ENCODE measurements at regions not wholly inside any gene's neighbourhood (a gene's known extent, or its start where the extent isn't known, plus 50 kb on each side); places are given as distances from the start of the nearest gene placed in this dataset.

DNA sequence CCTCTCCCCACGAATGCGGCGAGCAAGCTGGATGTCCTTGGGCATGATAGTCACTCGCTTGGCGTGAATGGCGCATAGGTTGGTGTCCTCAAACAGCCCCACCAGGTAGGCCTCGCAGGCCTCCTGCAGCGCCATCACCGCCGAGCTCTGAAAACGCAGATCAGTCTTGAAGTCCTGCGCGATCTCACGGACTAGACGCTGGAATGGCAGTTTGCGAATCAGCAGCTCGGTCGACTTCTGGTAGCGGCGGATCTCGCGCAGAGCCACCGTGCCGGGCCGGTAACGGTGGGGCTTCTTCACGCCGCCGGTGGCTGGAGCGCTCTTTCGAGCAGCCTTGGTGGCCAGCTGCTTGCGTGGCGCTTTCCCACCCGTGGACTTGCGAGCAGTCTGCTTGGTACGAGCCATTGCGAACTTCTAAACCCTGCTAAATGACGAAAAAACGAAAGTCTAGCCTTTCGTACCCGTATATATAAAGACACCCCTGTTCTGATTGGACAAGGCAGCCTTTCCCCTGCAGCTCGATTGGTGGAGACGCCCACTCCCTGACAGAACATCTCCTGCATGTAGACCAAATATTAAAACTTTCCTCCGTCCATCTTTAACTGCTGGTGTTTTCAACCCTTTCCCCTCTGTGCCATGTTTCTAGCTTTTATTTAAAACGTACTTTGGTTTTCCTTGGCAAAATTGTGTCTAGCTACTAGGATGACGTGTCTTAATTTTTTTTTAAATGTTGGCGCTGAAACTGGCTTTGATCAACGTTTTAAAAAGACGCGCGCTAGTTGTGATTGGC is 109.8 kb downstream of the HFE start:
- DNase-seq (ENCODE audit: low spot score) = peak; percentile 92

GRCh38 chr6:26197636-26197932 is 110.4 kb downstream of the HFE start:
- DNase-seq (ENCODE audit: low spot score) = no peak

GRCh38 chr6:26197933-26198721 is 110.9 kb downstream of the HFE start:
- peak; percentile 79 for DNase-seq (ENCODE audit: low spot score)

GRCh38 chr6:26198722-26199056 is 111.5 kb downstream of the HFE start:
- DNase-seq (ENCODE audit: low spot score) = peak; percentile 69

DNA sequence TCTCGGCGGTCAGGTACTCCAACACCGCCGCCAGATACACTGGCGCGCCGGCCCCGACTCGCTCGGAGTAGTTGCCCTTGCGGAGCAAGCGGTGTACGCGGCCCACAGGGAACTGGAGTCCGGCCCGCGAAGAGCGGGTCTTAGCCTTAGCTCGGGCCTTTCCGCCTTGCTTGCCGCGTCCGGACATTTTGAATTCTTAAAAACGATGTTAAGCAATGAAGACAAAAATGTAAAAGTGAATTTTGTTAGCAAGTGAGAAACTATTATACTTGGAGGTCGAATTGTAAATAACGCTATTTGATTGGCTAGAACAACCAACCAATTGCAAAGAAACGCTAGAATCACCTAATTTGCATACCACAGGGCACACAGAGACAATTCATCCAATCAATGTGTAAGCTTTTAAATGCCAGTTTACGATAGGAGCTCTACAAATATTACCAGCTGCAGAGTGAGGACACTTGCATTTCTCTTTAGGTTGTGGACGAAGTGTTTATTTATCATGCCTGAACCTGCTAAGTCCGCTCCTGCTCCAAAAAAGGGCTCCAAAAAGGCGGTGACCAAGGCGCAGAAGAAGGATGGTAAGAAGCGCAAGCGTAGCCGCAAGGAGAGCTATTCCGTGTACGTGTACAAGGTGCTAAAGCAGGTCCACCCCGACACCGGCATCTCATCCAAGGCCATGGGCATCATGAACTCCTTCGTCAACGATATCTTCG is 112.0 kb downstream of the HFE start:
- DNase-seq (ENCODE audit: low spot score) = peak; percentile 96

DNA sequence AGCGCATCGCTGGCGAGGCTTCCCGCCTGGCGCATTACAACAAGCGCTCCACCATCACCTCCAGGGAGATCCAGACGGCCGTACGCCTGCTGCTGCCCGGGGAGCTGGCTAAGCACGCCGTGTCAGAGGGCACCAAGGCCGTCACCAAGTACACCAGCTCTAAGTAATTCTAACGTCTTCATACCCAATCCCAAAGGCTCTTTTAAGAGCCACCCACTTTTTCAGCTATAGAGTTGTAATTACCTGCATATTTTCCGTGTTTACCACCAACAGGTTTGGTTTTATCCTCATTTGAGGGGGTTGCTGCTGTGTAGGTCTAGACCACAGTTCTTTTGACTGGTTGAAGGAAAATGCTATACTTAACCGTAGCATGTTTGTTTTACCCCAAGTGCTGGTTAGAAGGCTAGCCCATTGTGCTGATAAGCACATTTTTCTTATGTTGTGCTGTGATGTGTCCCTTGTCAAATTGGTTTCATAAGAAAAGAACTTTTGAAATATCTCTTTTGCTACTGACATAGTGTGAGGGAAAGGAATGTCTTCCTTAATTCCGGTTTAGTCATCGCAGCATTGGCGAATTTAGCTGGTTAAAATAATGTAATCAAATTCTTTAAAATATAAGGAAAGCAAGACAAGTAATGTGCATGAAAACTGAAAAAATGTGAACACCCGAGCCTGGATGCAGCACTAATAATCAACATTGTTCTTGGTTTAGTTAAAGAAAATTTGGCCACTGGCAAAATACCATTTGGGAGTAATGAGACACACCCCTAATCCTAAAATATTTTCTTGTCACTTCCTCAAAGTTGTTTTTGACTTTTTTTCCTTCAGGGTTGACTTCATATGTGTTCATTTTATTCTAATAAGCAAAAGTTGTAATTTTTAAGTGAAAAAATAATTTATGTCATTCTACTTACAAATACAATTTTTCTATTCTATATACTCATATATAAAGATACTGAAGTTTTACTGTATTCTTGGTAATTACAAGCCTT is 112.8 kb downstream of the HFE start:
- DNase-seq (ENCODE audit: low spot score) = peak; percentile 69

DNA sequence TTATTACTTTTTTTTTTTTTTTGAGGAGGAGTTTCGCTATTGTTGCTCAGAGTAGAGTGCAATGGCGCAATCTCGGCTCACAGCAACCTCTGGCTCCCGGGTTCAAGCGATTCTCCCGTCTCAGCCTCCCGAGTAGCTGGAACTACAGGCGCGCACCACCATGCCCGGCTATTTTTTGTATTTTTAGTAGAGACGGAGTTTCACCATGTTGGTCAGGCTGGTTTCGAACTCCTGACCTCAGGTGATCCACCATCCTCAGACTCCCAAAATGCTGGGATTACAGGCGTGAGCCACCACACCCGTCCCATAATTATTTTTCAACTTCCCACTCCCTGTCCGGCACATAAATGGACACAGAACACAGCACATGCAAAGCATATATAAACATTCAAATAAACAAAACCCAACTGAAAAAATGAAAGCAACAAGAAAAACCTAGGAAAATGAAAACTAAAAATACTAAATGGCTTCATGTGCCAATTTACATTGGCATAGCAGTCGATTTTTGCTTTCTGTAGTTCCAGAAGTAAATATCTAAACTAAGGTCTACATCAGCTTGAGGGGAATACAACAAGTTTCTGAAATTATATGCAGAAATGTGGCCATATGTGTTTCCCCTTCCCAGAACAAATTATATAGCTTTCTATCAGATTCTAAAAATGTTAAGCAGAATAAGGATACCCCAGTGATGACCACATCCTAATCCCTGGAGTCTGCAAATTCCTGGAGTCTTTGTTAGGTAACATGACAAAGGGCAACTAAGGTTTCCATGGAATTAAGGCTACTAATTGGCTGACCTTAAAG is 113.9 kb downstream of the HFE start:
- DNase-seq (ENCODE audit: low spot score) = no peak

GRCh38 chr6:26202201-26202611 is 115.0 kb downstream of the HFE start:
- no peak for DNase-seq (ENCODE audit: low spot score)

GRCh38 chr6:26202811-26203583 is 115.8 kb downstream of the HFE start:
- DNase-seq (ENCODE audit: low spot score) = peak; percentile 2

DNA sequence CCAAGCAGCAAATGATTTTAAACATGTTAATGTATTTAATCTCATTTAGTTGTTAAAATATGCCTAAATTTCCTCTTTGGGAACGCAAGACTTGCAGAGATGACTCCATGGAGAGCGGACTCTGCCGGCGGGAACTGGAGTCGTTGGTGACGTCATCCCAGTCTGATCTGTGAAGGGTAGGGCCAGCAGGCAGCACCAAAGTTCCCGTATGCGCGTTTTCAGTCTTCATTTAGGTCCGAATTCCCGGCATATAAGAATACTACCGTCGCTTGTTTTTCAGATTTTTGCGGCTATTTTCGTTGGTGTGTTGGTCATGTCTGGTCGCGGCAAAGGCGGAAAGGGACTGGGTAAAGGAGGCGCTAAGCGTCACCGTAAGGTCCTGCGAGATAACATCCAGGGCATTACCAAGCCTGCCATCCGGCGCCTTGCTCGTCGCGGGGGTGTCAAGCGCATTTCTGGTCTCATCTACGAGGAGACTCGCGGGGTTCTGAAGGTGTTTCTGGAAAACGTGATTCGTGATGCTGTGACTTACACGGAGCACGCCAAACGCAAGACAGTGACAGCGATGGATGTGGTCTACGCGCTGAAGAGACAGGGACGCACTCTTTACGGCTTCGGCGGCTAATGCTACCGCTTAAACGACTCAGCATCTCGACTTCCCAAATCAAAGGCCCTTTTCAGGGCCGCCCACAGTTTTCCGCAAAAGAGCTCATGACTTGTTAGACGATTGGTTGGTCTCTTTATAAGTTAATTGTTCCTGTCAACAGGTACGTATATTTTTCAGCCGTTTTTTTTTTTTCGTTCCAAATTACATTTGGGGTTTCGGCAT is 117.3 kb downstream of the HFE start:
- DNase-seq (ENCODE audit: low spot score) = peak; percentile 99

DNA sequence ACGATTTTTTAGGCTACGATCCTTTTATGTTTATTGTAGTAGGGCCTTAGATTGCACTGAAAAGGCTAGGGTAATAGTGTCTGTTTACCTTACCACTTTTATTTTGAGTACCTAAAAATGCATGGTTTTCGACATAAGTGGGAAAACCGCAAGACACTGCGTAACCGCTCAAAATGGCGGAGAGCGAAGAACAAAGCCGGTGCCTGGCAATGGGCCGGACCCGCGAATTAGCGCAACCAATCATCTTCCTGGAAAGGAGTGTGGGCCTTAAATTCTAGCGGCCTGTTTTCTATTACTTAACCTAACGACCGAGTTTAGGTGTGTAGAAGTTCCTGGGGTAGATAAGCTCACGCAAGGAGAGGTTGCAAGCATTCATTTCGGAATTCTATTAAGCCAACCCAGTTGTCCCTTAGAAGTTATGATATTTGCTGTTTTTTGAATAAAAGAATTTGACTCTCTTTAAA is 118.0 kb downstream of the HFE start:
- peak; percentile 84 for DNase-seq (ENCODE audit: low spot score)

- DNase-seq (ENCODE audit: low spot score) = peak; percentile 90
These were observed 118.7 kb downstream of the HFE start for GRCh38 chr6:26205625-26206574.

GRCh38 chr6:26206868-26207801 is 119.9 kb downstream of the HFE start:
- peak; percentile 13 for DNase-seq (ENCODE audit: low spot score)

DNA sequence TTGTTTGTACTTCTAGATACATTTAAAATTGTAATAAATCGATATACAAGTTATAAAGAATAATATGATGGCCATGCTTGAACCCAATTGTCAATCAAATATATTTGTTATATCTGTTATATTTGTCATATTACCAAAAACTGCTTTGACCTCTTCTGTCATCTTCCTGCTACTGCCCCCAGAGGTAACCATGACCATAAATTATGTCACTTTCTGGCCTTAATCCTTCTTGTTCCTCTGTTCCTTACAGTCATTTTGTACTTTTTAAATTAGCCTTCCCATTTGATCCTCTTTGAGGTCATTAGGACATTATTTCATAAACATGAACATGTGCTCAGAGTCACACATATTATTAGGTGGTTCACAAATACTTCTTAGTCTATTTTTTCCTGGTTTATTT is 124.7 kb downstream of the HFE start:
- peak; percentile 6 for DNase-seq (ENCODE audit: low spot score)

DNA sequence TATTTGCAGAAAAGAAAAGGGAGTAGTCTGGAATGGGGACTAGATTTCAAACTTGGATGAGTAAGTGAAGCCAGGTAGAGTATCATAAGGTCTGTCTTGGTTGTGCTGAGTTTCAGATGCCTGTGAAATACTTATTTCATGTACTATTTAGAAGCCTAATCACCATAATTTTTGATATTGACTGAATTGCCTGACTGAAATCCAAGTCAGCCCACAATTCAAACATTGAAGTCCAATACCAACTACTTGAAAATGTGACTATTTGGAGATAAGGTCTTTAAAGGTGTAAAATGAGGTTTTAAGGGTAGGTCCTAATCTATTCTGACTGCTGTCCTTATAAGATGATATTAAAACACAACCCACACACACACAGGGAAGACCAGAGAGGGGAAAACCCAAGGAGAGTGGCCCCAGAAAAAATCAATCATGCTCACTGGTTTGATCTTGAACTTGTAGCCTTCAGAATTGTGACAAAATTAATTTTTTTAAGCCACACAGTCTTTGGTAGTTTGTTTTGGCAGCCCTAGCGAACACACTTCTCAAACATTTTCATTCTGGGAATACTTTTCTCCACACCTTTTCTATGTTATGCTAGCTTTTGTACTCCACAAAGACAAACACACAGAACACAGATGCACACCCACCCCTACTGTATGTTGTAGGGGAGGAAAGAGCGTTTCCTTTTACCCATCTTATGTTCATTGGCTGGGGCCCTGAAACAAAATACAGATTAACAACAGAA is 126.3 kb downstream of the HFE start:
- peak; percentile 2 for DNase-seq (ENCODE audit: low spot score)

Data from HT-29 (cell line).